GM23248 (cell line): ENCODE measurements at regions not wholly inside any gene's neighbourhood (a gene's known extent, or its start where the extent isn't known, plus 50 kb on each side); places are given as distances from the start of the nearest gene placed in this dataset.

Source experiments
- EZH2 ChIP-seq: fragments of 200-600 bp; sonication (generic); IDR thresholded peaks from 2 replicates; pipeline ENCODE4 v1.6.1; 2018; ENCODE audit warnings: antibody characterized with exemption, mild to moderate bottlenecking; ENCODE audit not compliant: insufficient read depth, poor library complexity, severe bottlenecking
- EZH2phosphoT487 ChIP-seq: fragments of 200-600 bp; sonication (generic); IDR thresholded peaks from 2 replicates; pipeline ENCODE4 v1.6.1; 2018; ENCODE audit warnings: antibody characterized with exemption, moderate library complexity, mild to moderate bottlenecking, low read depth; ENCODE audit not compliant: insufficient read depth

DNA sequence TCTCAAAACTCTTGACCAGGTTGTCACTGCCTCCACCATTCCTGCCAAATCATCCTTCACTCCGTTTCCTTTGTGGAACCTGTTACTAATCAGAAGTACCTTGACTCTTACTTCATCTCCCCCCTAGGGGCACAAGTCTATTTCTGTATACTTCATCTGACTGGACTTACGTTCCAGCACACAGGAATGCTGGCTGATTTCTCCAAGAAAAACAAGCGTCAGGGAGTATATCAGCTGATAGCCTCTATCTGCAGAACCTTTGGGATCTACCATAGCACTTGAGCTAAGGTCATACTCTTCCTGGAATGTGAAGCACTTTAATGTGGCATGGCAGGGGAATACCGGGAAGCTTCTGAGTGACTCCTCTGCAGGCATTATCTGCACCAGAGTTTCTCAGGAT is 178.1 kb upstream of the MOCS1 start:
- TF ChIP-seq EZH2 (no peak), EZH2phosphoT487 (no peak)
